Mesothelial cell of epicardium (in vitro differentiated cells): ENCODE measurements at regions not wholly inside any gene's neighbourhood (a gene's known extent, or its start where the extent isn't known, plus 50 kb on each side); places are given as distances from the start of the nearest gene placed in this dataset.
"Not testable (repeated sequence)": the region's sequence is repeated elsewhere in the genome, so short reads cannot be mapped to it uniquely, and the experiment has no call there.

Experiments
- DNase-seq, 2 experiments: peaks; one replicate each; pipeline ENCODE4 v3.0.0; 2021; ENCODE audit warnings: low spot score in 2 of 2; ENCODE audit not compliant: unreplicated experiment in 2 of 2
- H3K27ac Mint-ChIP-seq: 2 replicates; pipeline ENCODE4 v1.8.0; 2021; ENCODE audit warnings: mixed read lengths
- H3K27me3 Mint-ChIP-seq: 2 replicates; pipeline ENCODE4 v1.8.0; 2021; ENCODE audit warnings: low read depth, mixed read lengths
- H3K36me3 Mint-ChIP-seq: 2 replicates; pipeline ENCODE4 v1.8.0; 2021; ENCODE audit warnings: mixed read lengths
- H3K4me1 Mint-ChIP-seq: 2 replicates; pipeline ENCODE4 v1.8.0; 2021; ENCODE audit warnings: mixed read lengths
- H3K4me3 Mint-ChIP-seq: 2 replicates; pipeline ENCODE4 v1.8.0; 2021; ENCODE audit warnings: mild to moderate bottlenecking, moderate library complexity, mixed read lengths
- H3K9me3 Mint-ChIP-seq: 2 replicates; pipeline ENCODE4 v1.8.0; 2021; ENCODE audit warnings: mixed read lengths
- CTCF ChIP-seq: fragments of 200-600 bp; sonication (generic); IDR thresholded peaks from one replicate; pipeline ENCODE4 v1.5.0; 2021; ENCODE audit warnings: antibody characterized with exemption; ENCODE audit not compliant: unreplicated experiment

GRCh38 chr10:46095943-46096342 is 49.9 kb upstream of the MSMB start:
- H3K9me3 Mint-ChIP-seq, H3K27ac Mint-ChIP-seq, H3K36me3 Mint-ChIP-seq, H3K27me3 Mint-ChIP-seq, H3K4me3 Mint-ChIP-seq, DNase-seq: not testable (repeated sequence)
- H3K4me1 Mint-ChIP-seq: peaks cover 20% of the 10 kb centered on the region

GRCh38 chr10:46096446-46096845 is 50.4 kb upstream of the MSMB start:
- Mint-ChIP-seq H3K27ac (peak overlapping the region; percentile 10), H3K36me3 (no peaks in the 10 kb centered on the region), H3K9me3 (no peaks in the 10 kb centered on the region), H3K4me1 (peaks cover 20% of the 10 kb centered on the region), H3K27me3 (no peaks in the 10 kb centered on the region), H3K4me3 (no peak overlapping the region)
- no peak for DNase-seq
- no peak for TF ChIP-seq CTCF

- no peaks in the 10 kb centered on the region for H3K9me3 Mint-ChIP-seq
- peaks cover 20% of the 10 kb centered on the region for H3K4me1 Mint-ChIP-seq
- no peak overlapping the region for H3K4me3 Mint-ChIP-seq
- no peaks in the 10 kb centered on the region for H3K36me3 Mint-ChIP-seq
- no peak for TF ChIP-seq CTCF
- H3K27me3 Mint-ChIP-seq: no peaks in the 10 kb centered on the region
- DNase-seq: no peak
- H3K27ac Mint-ChIP-seq: peak overlapping the region; percentile 41
These were observed 51.0 kb upstream of the MSMB start for GRCh38 chr10:46096909-46097575.

GRCh38 chr10:46097576-46098317 is 51.7 kb upstream of the MSMB start:
- TF ChIP-seq CTCF: no peak
- DNase-seq: no peak
- no peak overlapping the region for H3K4me3 Mint-ChIP-seq
- H3K27me3 Mint-ChIP-seq: no peaks in the 10 kb centered on the region
- H3K27ac Mint-ChIP-seq: peak overlapping the region; percentile 41
- H3K9me3 Mint-ChIP-seq: no peaks in the 10 kb centered on the region
- peaks cover 20% of the 10 kb centered on the region for H3K4me1 Mint-ChIP-seq
- no peaks in the 10 kb centered on the region for H3K36me3 Mint-ChIP-seq

- H3K27me3 Mint-ChIP-seq: no peaks in the 10 kb centered on the region
- H3K4me1 Mint-ChIP-seq: peaks cover 20% of the 10 kb centered on the region
- TF ChIP-seq CTCF: no peak
- H3K9me3 Mint-ChIP-seq: no peaks in the 10 kb centered on the region
- no peaks in the 10 kb centered on the region for H3K36me3 Mint-ChIP-seq
- no peak overlapping the region for H3K4me3 Mint-ChIP-seq
- H3K27ac Mint-ChIP-seq: no peak overlapping the region
- no peak for DNase-seq
These were observed 52.3 kb upstream of the MSMB start for GRCh38 chr10:46098386-46098785.

- not testable (repeated sequence) for H3K4me3 Mint-ChIP-seq, H3K27ac Mint-ChIP-seq, DNase-seq, H3K9me3 Mint-ChIP-seq, H3K36me3 Mint-ChIP-seq, H3K27me3 Mint-ChIP-seq
- H3K4me1 Mint-ChIP-seq: peaks cover 20% of the 10 kb centered on the region
These were observed 52.9 kb upstream of the MSMB start for GRCh38 chr10:46098925-46099324.
